ENCODE measurements at regions not wholly inside any gene's neighbourhood (a gene's known extent, or its start where the extent isn't known, plus 50 kb on each side); places are given as distances from the start of the nearest gene placed in this dataset.

- Mint-ChIP-seq H3K27ac (no peak overlapping the region), H3K27me3 (no peaks in the 10 kb centered on the region), H3K36me3 (no peaks in the 10 kb centered on the region), H3K4me1 (ENCODE audit: low read depth) (no peaks in the 10 kb centered on the region), H3K9me3 (no peaks in the 10 kb centered on the region), H3K4me3 (no peak overlapping the region)
- DNase-seq: no peak
- intact Hi-C loops (cut with micrococcal nuclease): no loop called here
- POLR2A ChIA-PET: no interaction called here
- CTCF ChIA-PET: no interaction called here
Observed at GRCh38 chr15:29593629-29594028, 228.6 kb downstream of the TJP1 start.

- Mint-ChIP-seq H3K9me3 (no peaks in the 10 kb centered on the region), H3K4me3 (no peak overlapping the region), H3K27ac (no peak overlapping the region), H3K4me1 (ENCODE audit: low read depth) (no peaks in the 10 kb centered on the region), H3K27me3 (no peaks in the 10 kb centered on the region), H3K36me3 (no peaks in the 10 kb centered on the region)
- intact Hi-C loops (cut with micrococcal nuclease): no loop called here
- ChIA-PET CTCF (no interaction called here), POLR2A (no interaction called here)
- DNase-seq: no peak
Observed at GRCh38 chr15:29593111-29593510, 229.2 kb downstream of the TJP1 start.

- no peak overlapping the region for H3K27ac Mint-ChIP-seq
- H3K4me1 Mint-ChIP-seq (ENCODE audit: low read depth): no peaks in the 10 kb centered on the region
- no peaks in the 10 kb centered on the region for H3K36me3 Mint-ChIP-seq
- intact Hi-C loops (cut with micrococcal nuclease): no loop called here
- H3K9me3 Mint-ChIP-seq: no peaks in the 10 kb centered on the region
- DNase-seq: no peak
- H3K27me3 Mint-ChIP-seq: no peaks in the 10 kb centered on the region
- CTCF ChIA-PET: no interaction called here
- POLR2A ChIA-PET: interaction anchor here (0.6 kb wide), 1 partner anchor 94 kb away, joined by 4 read pairs; no protein-coding TSS in a partner anchor
- H3K4me3 Mint-ChIP-seq: no peak overlapping the region
Observed at GRCh38 chr15:29590701-29591100, 231.6 kb downstream of the TJP1 start.

- CTCF ChIA-PET: no interaction called here
- H3K36me3 Mint-ChIP-seq: no peaks in the 10 kb centered on the region
Observed at GRCh38 chr15:29589975-29590374, 232.3 kb downstream of the TJP1 start.

GRCh38 chr15:29589416-29589815 lies 232.9 kb downstream of the TJP1 start:
- Mint-ChIP-seq H3K36me3 (no peaks in the 10 kb centered on the region), H3K27me3 (no peaks in the 10 kb centered on the region), H3K4me3 (no peak overlapping the region), H3K27ac (no peak overlapping the region), H3K4me1 (ENCODE audit: low read depth) (no peaks in the 10 kb centered on the region), H3K9me3 (no peaks in the 10 kb centered on the region)
- intact Hi-C loops (cut with micrococcal nuclease): no loop called here
- DNase-seq: no peak
- CTCF ChIA-PET: no interaction called here
- POLR2A ChIA-PET: no interaction called here

More at GRCh38 chr15:29589975-29590374, 232.3 kb downstream of the TJP1 start:
- no peak for DNase-seq
- no peak overlapping the region for H3K4me3 Mint-ChIP-seq
- H3K27ac Mint-ChIP-seq: no peak overlapping the region
- H3K4me1 Mint-ChIP-seq (ENCODE audit: low read depth): no peaks in the 10 kb centered on the region
- no peaks in the 10 kb centered on the region for H3K9me3 Mint-ChIP-seq
- POLR2A ChIA-PET: no interaction called here
- intact Hi-C loops (cut with micrococcal nuclease): no loop called here
- no peaks in the 10 kb centered on the region for H3K27me3 Mint-ChIP-seq

GRCh38 chr15:29573197-29573838 lies 248.9 kb downstream of the TJP1 start:
- DNase-seq: no peak
- H3K9me3 Mint-ChIP-seq: no peaks in the 10 kb centered on the region
- H3K36me3 Mint-ChIP-seq: no peaks in the 10 kb centered on the region
- peaks cover 8% of the 10 kb centered on the region for H3K4me1 Mint-ChIP-seq (ENCODE audit: low read depth)
- POLR2A ChIA-PET: no interaction called here
- H3K27ac Mint-ChIP-seq: no peak overlapping the region
- CTCF ChIA-PET: no interaction called here
- intact Hi-C loops (cut with micrococcal nuclease): no loop called here
- peaks cover 40% of the 10 kb centered on the region for H3K27me3 Mint-ChIP-seq
- H3K4me3 Mint-ChIP-seq: no peak overlapping the region

GRCh38 chr15:29571792-29572431 lies 250.4 kb downstream of the TJP1 start:
- H3K27me3 Mint-ChIP-seq: peaks cover 54% of the 10 kb centered on the region
- H3K4me1 Mint-ChIP-seq (ENCODE audit: low read depth): peaks cover 8% of the 10 kb centered on the region
- ChIA-PET POLR2A (no interaction called here), CTCF (no interaction called here)
- peak overlapping the region; percentile 20 for H3K4me3 Mint-ChIP-seq
- no peaks in the 10 kb centered on the region for H3K9me3 Mint-ChIP-seq
- no peaks in the 10 kb centered on the region for H3K36me3 Mint-ChIP-seq
- no peak overlapping the region for H3K27ac Mint-ChIP-seq
- no peak for DNase-seq
- intact Hi-C loops (cut with micrococcal nuclease): no loop called here

- DNase-seq: peak; percentile 12
- peaks cover 8% of the 10 kb centered on the region for H3K4me1 Mint-ChIP-seq (ENCODE audit: low read depth)
- CTCF ChIA-PET: no interaction called here
- H3K4me3 Mint-ChIP-seq: peak overlapping the region; percentile 20
- no peak overlapping the region for H3K27ac Mint-ChIP-seq
- H3K36me3 Mint-ChIP-seq: no peaks in the 10 kb centered on the region
- H3K27me3 Mint-ChIP-seq: peaks cover 55% of the 10 kb centered on the region
- POLR2A ChIA-PET: no interaction called here
- H3K9me3 Mint-ChIP-seq: no peaks in the 10 kb centered on the region
- intact Hi-C loops (cut with micrococcal nuclease): no loop called here
Observed at GRCh38 chr15:29570948-29571791, 251.1 kb downstream of the TJP1 start.

GRCh38 chr15:29570121-29570947 lies 251.9 kb downstream of the TJP1 start:
- DNase-seq: no peak
- Mint-ChIP-seq H3K27me3 (peaks cover 54% of the 10 kb centered on the region), H3K27ac (no peak overlapping the region), H3K9me3 (no peaks in the 10 kb centered on the region), H3K36me3 (no peaks in the 10 kb centered on the region), H3K4me3 (no peak overlapping the region), H3K4me1 (ENCODE audit: low read depth) (peaks cover 8% of the 10 kb centered on the region)
- POLR2A ChIA-PET: no interaction called here
- CTCF ChIA-PET: no interaction called here
- intact Hi-C loops (cut with micrococcal nuclease): no loop called here

- H3K36me3 Mint-ChIP-seq: no peaks in the 10 kb centered on the region
- CTCF ChIA-PET: no interaction called here
- H3K4me3 Mint-ChIP-seq: no peak overlapping the region
- POLR2A ChIA-PET: no interaction called here
- DNase-seq: no peak
- intact Hi-C loops (cut with micrococcal nuclease): no loop called here
- H3K27ac Mint-ChIP-seq: no peak overlapping the region
- H3K27me3 Mint-ChIP-seq: peaks cover 50% of the 10 kb centered on the region
- no peaks in the 10 kb centered on the region for H3K9me3 Mint-ChIP-seq
- peaks cover 8% of the 10 kb centered on the region for H3K4me1 Mint-ChIP-seq (ENCODE audit: low read depth)
Observed at GRCh38 chr15:29569533-29570092, 252.7 kb downstream of the TJP1 start.

GRCh38 chr15:29568840-29569532 lies 253.3 kb downstream of the TJP1 start:
- H3K27ac Mint-ChIP-seq: no peak overlapping the region
- H3K4me1 Mint-ChIP-seq (ENCODE audit: low read depth): peaks cover 8% of the 10 kb centered on the region
- no peak for DNase-seq
- ChIA-PET CTCF (no interaction called here), POLR2A (no interaction called here)
- no peak overlapping the region for H3K4me3 Mint-ChIP-seq
- H3K9me3 Mint-ChIP-seq: no peaks in the 10 kb centered on the region
- peaks cover 45% of the 10 kb centered on the region for H3K27me3 Mint-ChIP-seq
- intact Hi-C loops (cut with micrococcal nuclease): no loop called here
- no peaks in the 10 kb centered on the region for H3K36me3 Mint-ChIP-seq
